Activated naive CD4-positive, alpha-beta T cell treated with anti-CD3 and anti-CD28 coated beads for 36 hours (primary cell): ENCODE measurements at regions not wholly inside any gene's neighbourhood (a gene's known extent, or its start where the extent isn't known, plus 50 kb on each side); places are given as distances from the start of the nearest gene placed in this dataset.

Experiments
- CTCF ChIA-PET: fragments of 350-600 bp; sonication (Branson Sonifier 250); formaldehyde crosslinking; loops from one replicate; lab custom pipeline; 2021; ENCODE audit warnings: antibody characterized with exemption; lab: Charles Lee
- DNase-seq: peaks from one replicate; pipeline ENCODE4 v3.0.0-alpha.2; 2020
- H3K27ac Mint-ChIP-seq: one replicate; pipeline ENCODE4 v1.8.0; 2021; ENCODE audit warnings: mild to moderate bottlenecking, mixed read lengths
- H3K27me3 Mint-ChIP-seq: one replicate; pipeline ENCODE4 v1.8.0; 2021; ENCODE audit warnings: low read depth, mixed read lengths
- H3K36me3 Mint-ChIP-seq: one replicate; pipeline ENCODE4 v1.8.0; 2021; ENCODE audit warnings: low read depth, mixed read lengths
- H3K4me1 Mint-ChIP-seq: one replicate; pipeline ENCODE4 v1.8.0; 2021; ENCODE audit warnings: low read depth, mixed read lengths
- H3K4me3 Mint-ChIP-seq: one replicate; pipeline ENCODE4 v1.8.0; 2021; ENCODE audit warnings: mild to moderate bottlenecking, moderate library complexity, mixed read lengths
- H3K9me3 Mint-ChIP-seq: one replicate; pipeline ENCODE4 v1.8.0; 2021; ENCODE audit warnings: mixed read lengths
- intact Hi-C: fragments of 100-400 bp; cut with micrococcal nuclease; formaldehyde crosslinking; loops from one replicate; pipeline ENCODE4 v1.15.1; 2023

GRCh38 chr3:110457508-110457907 lies 614.1 kb upstream of the NECTIN3 start:
- CTCF ChIA-PET: interaction anchor here (0.6 to 0.7 kb wide), 2 partner anchors 35 to 378 kb away, joined by 3 to 4 read pairs; no protein-coding TSS in a partner anchor
- no peaks in the 10 kb centered on the region for H3K4me1 Mint-ChIP-seq
- intact Hi-C loops: no loop called here
- DNase-seq: peak; percentile 4
- H3K9me3 Mint-ChIP-seq: peaks cover 4% of the 10 kb centered on the region
- no peak overlapping the region for H3K27ac Mint-ChIP-seq
- H3K36me3 Mint-ChIP-seq: no peaks in the 10 kb centered on the region
- no peak overlapping the region for H3K4me3 Mint-ChIP-seq
- H3K27me3 Mint-ChIP-seq: peaks cover 2% of the 10 kb centered on the region

GRCh38 chr3:110459021-110459420 lies 612.6 kb upstream of the NECTIN3 start:
- DNase-seq: no peak
- H3K36me3 Mint-ChIP-seq: no peaks in the 10 kb centered on the region
- H3K27ac Mint-ChIP-seq: no peak overlapping the region
- CTCF ChIA-PET: no interaction called here
- intact Hi-C loops: no loop called here
- no peaks in the 10 kb centered on the region for H3K4me1 Mint-ChIP-seq
- peaks cover 2% of the 10 kb centered on the region for H3K27me3 Mint-ChIP-seq
- peaks cover 4% of the 10 kb centered on the region for H3K9me3 Mint-ChIP-seq
- no peak overlapping the region for H3K4me3 Mint-ChIP-seq

GRCh38 chr3:110470310-110470709 lies 601.3 kb upstream of the NECTIN3 start:
- no peaks in the 10 kb centered on the region for H3K36me3 Mint-ChIP-seq
- no peaks in the 10 kb centered on the region for H3K4me1 Mint-ChIP-seq
- H3K27me3 Mint-ChIP-seq: peaks cover 18% of the 10 kb centered on the region
- intact Hi-C loops: no loop called here
- DNase-seq: no peak
- no peak overlapping the region for H3K27ac Mint-ChIP-seq
- CTCF ChIA-PET: no interaction called here
- H3K4me3 Mint-ChIP-seq: no peak overlapping the region
- no peaks in the 10 kb centered on the region for H3K9me3 Mint-ChIP-seq

- H3K27ac Mint-ChIP-seq: no peak overlapping the region
- intact Hi-C loops: no loop called here
- H3K9me3 Mint-ChIP-seq: no peaks in the 10 kb centered on the region
- H3K4me1 Mint-ChIP-seq: no peaks in the 10 kb centered on the region
- H3K27me3 Mint-ChIP-seq: peaks cover 17% of the 10 kb centered on the region
- no peak overlapping the region for H3K4me3 Mint-ChIP-seq
- no peak for DNase-seq
- H3K36me3 Mint-ChIP-seq: no peaks in the 10 kb centered on the region
- CTCF ChIA-PET: interaction anchor here (0.6 kb wide), 1 partner anchor 157 kb away, joined by 3 read pairs; no protein-coding TSS in a partner anchor
These were observed 598.2 kb upstream of the NECTIN3 start for GRCh38 chr3:110473405-110473804.

GRCh38 chr3:110474397-110474796 lies 597.2 kb upstream of the NECTIN3 start:
- no peaks in the 10 kb centered on the region for H3K4me1 Mint-ChIP-seq
- CTCF ChIA-PET: interaction anchor here (0.5 kb wide), 1 partner anchor 606 kb away, joined by 4 read pairs; no protein-coding TSS in a partner anchor
- H3K9me3 Mint-ChIP-seq: no peaks in the 10 kb centered on the region
- no peak for DNase-seq
- intact Hi-C loops: no loop called here
- H3K36me3 Mint-ChIP-seq: no peaks in the 10 kb centered on the region
- peaks cover 17% of the 10 kb centered on the region for H3K27me3 Mint-ChIP-seq
- H3K27ac Mint-ChIP-seq: no peak overlapping the region
- H3K4me3 Mint-ChIP-seq: no peak overlapping the region

GRCh38 chr3:110478377-110479054 lies 593.1 kb upstream of the NECTIN3 start:
- Mint-ChIP-seq H3K27me3 (peaks cover 12% of the 10 kb centered on the region), H3K27ac (no peak overlapping the region), H3K9me3 (no peaks in the 10 kb centered on the region), H3K4me3 (no peak overlapping the region), H3K36me3 (peaks cover 1% of the 10 kb centered on the region), H3K4me1 (no peaks in the 10 kb centered on the region)
- intact Hi-C loops: no loop called here
- no peak for DNase-seq
- CTCF ChIA-PET: no interaction called here

GRCh38 chr3:110479731-110480130 lies 591.9 kb upstream of the NECTIN3 start:
- H3K36me3 Mint-ChIP-seq: peaks cover 1% of the 10 kb centered on the region
- CTCF ChIA-PET: no interaction called here
- intact Hi-C loops: no loop called here
- no peak overlapping the region for H3K27ac Mint-ChIP-seq
- peaks cover 7% of the 10 kb centered on the region for H3K27me3 Mint-ChIP-seq
- no peak overlapping the region for H3K4me3 Mint-ChIP-seq
- DNase-seq: no peak
- peaks cover 6% of the 10 kb centered on the region for H3K9me3 Mint-ChIP-seq
- no peaks in the 10 kb centered on the region for H3K4me1 Mint-ChIP-seq

GRCh38 chr3:110485389-110485788 lies 586.2 kb upstream of the NECTIN3 start:
- Mint-ChIP-seq H3K27ac (no peak overlapping the region), H3K27me3 (peaks cover 4% of the 10 kb centered on the region), H3K4me3 (no peak overlapping the region), H3K9me3 (peaks cover 26% of the 10 kb centered on the region), H3K36me3 (peaks cover under 1% of the 10 kb centered on the region), H3K4me1 (no peaks in the 10 kb centered on the region)
- DNase-seq: no peak
- CTCF ChIA-PET: no interaction called here
- intact Hi-C loops: no loop called here

GRCh38 chr3:110487840-110488239 lies 583.8 kb upstream of the NECTIN3 start:
- peaks cover 4% of the 10 kb centered on the region for H3K27me3 Mint-ChIP-seq

GRCh38 chr3:110491413-110491812 lies 580.2 kb upstream of the NECTIN3 start:
- H3K4me3 Mint-ChIP-seq: no peak overlapping the region
- intact Hi-C loops: no loop called here
- peaks cover 6% of the 10 kb centered on the region for H3K27me3 Mint-ChIP-seq
- H3K9me3 Mint-ChIP-seq: peaks cover 16% of the 10 kb centered on the region
- CTCF ChIA-PET: no interaction called here
- no peaks in the 10 kb centered on the region for H3K4me1 Mint-ChIP-seq
- no peaks in the 10 kb centered on the region for H3K36me3 Mint-ChIP-seq
- no peak for DNase-seq
- no peak overlapping the region for H3K27ac Mint-ChIP-seq

More at GRCh38 chr3:110487840-110488239, 583.8 kb upstream of the NECTIN3 start:
- Mint-ChIP-seq H3K4me3 (no peak overlapping the region), H3K36me3 (no peaks in the 10 kb centered on the region), H3K4me1 (no peaks in the 10 kb centered on the region), H3K27ac (no peak overlapping the region), H3K9me3 (peaks cover 26% of the 10 kb centered on the region)
- CTCF ChIA-PET: no interaction called here
- DNase-seq: no peak
- intact Hi-C loops: no loop called here

GRCh38 chr3:110492876-110493275 lies 578.7 kb upstream of the NECTIN3 start:
- intact Hi-C loops: no loop called here
- H3K27ac Mint-ChIP-seq: no peak overlapping the region
- no peak overlapping the region for H3K4me3 Mint-ChIP-seq
- H3K27me3 Mint-ChIP-seq: peaks cover 6% of the 10 kb centered on the region
- H3K36me3 Mint-ChIP-seq: no peaks in the 10 kb centered on the region
- no peak for DNase-seq
- peaks cover 5% of the 10 kb centered on the region for H3K9me3 Mint-ChIP-seq
- CTCF ChIA-PET: no interaction called here
- no peaks in the 10 kb centered on the region for H3K4me1 Mint-ChIP-seq

- Mint-ChIP-seq H3K27ac (no peak overlapping the region), H3K4me1 (no peaks in the 10 kb centered on the region), H3K27me3 (peaks cover 6% of the 10 kb centered on the region), H3K4me3 (no peak overlapping the region), H3K36me3 (no peaks in the 10 kb centered on the region), H3K9me3 (peaks cover 3% of the 10 kb centered on the region)
- no peak for DNase-seq
- CTCF ChIA-PET: no interaction called here
- intact Hi-C loops: no loop called here
These were observed 578.1 kb upstream of the NECTIN3 start for GRCh38 chr3:110493438-110494092.

- no peaks in the 10 kb centered on the region for H3K36me3 Mint-ChIP-seq
- CTCF ChIA-PET: no interaction called here
- H3K4me3 Mint-ChIP-seq: no peak overlapping the region
- H3K27me3 Mint-ChIP-seq: peaks cover 6% of the 10 kb centered on the region
- H3K27ac Mint-ChIP-seq: no peak overlapping the region
- DNase-seq: no peak
- intact Hi-C loops: no loop called here
- H3K9me3 Mint-ChIP-seq: no peaks in the 10 kb centered on the region
- H3K4me1 Mint-ChIP-seq: no peaks in the 10 kb centered on the region
These were observed 577.5 kb upstream of the NECTIN3 start for GRCh38 chr3:110494093-110494490.
